Activated T-cell treated with anti-CD3 and anti-CD28 coated beads for 4 hours (primary cell): ENCODE measurements at regions not wholly inside any gene's neighbourhood (a gene's known extent, or its start where the extent isn't known, plus 50 kb on each side); places are given as distances from the start of the nearest gene placed in this dataset.

ENCODE experiments used
- DNase-seq: peaks from one replicate; pipeline ENCODE4 v3.0.0-alpha.2; 2020

DNA sequence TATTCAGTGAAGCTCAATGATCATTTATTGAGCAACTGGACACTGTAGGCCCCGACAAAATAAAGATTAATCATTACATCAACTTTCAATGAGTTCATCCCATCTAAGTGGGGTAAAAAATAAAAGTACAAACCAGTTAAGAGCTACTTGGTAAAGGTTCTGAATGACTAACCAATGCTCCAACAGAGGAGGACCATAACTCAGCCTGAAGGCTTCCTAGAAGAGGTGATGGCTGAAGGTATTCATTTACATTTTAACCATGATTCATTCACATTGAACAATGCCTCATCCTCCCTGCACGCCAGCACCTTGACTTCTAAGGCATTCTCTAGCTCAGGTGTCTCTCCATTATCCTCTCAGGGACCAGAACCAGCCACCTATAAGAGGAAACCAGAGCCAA, 201.4 kb downstream of the ZNF462 start:
- DNase-seq = no peak

DNA sequence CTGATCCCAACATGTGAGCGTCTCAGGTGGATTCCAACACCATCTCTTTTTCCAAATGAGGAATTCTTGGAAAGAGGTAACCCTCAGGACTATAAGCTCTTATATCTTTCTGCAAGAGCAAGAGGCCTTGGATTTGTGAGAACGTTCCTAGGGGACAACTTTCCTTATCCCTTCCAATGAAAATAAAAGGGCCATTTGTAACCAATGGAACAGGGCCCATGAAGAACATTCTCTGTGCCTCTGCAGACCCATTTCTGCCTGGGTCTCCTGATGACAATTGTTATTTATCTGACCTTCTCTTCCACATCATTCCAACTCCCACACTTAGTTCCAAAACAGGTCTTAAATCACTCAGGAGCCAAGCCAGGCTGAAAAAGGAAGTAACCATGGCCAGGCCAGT, 202.6 kb downstream of the ZNF462 start:
- DNase-seq = no peak

DNA sequence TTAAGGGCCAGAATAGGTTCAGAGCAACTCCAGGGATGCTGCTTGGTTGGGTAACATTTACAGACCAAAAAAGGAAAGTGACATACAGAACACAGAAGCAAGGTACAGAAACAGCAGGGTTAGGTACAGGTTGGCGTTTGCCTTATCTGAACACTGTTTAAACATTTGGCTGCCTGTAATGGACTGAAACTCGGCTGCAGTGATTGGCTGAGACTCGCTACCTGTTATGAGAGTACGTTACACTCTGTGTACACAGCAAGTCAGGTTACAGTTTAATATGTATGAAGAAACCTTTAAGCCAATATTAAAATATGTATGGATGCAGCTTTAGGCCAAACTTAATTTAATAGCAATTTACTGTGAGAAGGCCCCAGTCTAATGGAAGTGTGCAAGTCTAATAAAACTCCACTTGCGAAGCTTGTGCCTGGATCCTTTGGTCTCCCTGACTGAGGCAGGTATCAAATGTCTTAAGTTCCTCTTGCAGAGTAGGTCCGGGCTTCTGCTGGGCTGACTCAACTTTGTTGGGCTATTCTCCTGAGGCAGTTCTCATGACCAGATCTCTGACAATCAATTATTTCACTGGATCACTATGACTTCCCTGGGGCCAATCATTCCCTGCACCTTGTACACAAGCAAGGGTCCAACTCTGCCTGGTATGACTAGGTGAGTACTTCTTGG, 204.9 kb downstream of the ZNF462 start:
- DNase-seq = no peak

DNA sequence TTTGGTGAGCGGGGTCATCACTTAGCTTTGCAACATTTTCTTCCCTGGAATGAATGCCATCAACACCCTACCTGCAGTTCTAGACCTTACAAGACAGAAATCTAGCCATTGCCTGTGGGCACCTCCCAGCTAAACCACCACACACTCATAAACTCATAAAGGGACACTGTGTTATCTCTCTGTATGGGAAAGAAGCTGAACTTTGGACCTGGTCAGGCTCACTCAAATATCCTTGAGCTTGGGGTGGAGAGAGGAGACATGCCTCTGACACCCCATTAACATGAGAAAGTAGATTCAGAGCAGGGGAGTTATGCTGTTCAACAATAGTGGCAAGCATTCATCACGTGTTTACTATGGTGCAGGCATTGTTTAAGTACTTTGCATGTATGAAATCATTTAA, 205.6 kb downstream of the ZNF462 start:
- no peak for DNase-seq

DNA sequence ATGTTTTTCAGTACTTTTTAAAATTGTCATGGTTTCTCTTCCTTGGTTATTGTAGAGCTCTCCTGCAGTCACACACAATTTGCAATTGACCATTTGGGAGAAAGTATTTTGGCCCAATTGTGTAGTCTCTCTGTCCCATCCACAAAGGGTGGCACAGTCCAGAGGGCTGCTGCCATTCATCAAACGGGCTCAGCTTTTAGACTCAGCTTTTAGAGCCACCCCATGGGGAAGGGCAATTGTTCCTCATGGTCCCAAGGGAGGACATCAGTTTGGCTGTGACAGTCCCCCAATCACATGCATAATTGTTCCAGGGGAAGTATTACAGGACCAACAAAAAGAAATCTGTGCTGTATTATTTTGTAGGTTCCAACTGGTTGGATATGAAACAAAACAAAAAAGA, 207.6 kb downstream of the ZNF462 start:
- no peak for DNase-seq

DNA sequence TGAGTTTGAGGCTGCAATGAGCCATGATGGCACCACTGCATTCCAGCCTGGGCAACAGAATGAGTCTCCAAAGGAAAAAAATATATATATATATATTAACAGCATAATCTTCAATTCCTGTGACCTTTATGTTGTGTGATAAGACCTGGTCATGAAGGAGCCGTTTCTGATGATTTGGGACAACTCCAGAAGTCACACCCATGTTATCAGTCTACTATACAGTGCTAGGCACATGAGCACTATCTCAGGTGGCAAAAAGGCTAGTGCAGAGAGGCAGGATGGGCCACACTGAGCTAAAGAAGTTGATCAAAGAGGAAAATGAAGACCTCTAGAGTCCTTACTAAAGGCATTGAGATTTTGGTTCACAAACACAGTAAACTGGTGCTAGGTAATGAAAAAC, 205.0 kb upstream of the RAD23B start:
- DNase-seq = no peak

DNA sequence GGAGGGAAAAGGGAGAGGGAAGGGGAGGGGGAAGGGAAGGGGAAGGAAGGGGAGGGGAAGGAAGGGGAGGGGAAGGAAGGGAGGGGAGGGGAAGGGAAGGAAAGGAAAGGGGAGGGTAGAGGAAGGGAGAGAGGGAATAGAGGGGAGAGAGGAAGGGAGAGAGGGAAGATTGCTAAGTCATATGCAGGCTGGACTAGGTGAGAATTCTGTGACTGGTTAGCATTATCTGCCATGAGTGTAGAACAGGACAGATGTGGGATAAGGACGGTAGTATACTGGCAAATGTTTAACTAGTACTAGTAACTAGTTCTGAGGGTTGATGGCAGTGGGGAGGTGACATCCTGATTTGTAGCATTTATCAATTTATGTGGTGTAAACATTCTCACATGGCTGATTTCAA, 203.5 kb upstream of the RAD23B start:
- DNase-seq = no peak

DNA sequence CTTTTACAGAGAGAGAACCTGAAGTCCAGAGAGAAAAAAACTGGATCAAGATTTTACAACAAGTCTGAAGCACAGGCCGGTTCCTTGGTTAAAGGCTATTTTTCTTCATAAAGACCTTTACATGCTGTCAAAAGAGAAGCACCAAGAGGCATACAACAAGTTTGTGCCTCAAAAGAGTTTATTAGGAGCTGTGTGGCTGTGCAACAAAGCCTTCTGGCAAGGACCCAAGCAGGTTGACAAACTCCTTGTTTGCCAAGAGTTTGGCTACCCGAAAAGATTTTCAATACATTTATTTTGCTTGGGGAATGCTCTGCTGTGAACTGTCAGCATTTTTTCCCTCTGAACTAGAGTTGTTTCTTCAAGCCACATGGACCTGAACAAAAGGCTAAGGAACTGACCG, 202.9 kb upstream of the RAD23B start:
- DNase-seq = no peak

DNA sequence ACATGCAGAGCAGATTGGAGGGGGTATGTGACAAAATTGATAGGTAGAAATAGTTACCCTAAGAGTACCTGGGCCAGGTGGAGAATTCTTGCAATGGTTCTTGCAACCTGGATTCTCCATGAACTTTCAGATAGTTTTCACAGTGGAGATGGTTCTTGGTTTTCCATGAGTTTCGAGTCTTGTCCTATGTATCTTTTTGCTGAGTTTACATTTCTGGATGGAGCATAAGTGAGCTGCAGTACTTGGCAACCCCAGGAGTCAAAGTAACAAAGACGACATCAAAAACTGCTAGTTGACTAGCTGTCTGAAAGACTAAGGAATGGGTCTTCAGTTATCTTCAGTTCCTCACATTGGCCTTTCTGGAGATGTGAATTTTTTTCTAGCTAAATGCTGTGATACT, 196.6 kb upstream of the RAD23B start:
- no peak for DNase-seq

DNA sequence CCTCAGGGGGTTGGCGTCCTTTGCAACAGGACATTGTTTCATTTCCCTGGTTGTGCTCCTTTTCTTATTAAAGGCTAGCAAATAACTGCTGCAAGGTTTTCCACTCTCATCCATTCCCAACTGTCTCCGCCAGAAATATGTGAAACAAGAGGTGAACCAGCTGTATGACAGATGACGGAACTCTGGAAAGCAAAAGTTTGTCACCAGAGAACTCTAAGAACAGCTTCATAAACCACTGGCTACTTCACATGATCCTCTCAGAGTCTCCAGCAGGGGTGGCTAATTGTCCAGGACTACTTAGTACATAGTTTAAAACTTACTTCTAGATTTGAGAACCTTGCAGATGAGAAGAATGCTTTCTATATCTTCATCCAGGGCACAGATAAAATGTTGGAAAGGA, 195.9 kb upstream of the RAD23B start:
- DNase-seq = no peak

DNA sequence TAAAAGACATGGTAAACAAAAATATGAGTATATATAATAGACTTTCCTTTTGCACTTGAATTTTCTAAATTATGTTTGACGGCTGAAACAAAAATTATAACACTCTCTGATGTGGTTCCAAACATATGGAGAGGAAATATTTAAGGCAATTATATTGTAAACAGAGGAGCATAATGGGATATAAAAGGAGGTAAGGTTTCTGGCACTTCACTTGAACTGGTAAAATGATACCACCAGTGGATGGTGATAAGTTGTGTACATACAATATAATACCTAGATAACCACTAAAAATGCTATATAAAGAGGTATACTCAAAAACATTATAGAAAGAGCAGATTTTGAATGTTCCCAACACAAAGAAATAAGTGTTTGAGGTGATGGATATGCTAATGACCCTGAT, 192.9 kb upstream of the RAD23B start:
- DNase-seq = no peak

DNA sequence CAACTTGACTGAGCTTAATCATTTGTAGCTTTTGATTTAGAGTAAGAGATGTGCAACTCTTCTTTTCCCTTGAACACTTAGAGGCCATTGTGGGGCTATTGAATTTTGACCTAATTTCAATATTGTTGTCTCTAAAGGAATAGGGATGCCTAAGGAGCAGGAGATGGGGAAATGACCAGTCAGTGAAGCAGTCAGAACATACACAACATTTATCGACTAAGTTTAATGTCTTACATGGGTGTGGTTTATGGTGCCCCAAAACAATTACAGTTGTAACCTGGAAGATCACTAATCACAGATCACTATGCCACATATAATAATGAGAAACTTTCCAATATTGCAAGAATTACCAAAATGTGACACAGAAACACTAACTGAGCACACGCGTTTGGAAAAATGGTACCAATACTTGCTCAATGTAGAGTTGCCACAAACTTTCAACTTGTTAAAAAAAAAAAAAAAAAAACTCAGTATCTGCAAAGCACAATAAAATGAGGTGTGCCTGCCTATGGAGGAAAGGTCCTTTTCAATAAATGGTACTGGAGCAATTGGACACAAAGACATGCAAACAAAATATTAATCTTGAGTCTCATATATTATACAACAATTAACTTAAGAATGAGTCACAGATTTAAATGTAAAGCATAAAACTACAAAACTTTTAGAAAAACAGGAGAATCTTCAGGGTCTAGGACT, 189.6 kb upstream of the RAD23B start:
- no peak for DNase-seq

DNA sequence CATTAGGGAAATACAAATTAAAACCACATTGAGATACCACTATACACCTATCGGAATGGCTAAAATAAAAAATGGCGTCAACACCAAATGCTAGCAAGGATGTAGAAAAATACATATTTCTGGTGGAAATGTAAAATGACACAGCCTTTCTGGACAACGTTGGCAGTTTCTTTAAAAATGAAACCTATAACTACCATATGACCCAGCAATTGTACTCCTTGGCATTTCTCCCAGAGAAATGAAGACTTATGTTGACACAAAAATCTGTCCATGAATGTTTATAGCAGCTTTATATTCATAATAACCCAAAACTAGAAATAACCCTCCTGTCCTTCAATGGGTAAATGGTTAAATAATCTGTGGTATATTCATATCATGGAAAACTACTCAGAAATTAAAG, 188.7 kb upstream of the RAD23B start:
- no peak for DNase-seq

DNA sequence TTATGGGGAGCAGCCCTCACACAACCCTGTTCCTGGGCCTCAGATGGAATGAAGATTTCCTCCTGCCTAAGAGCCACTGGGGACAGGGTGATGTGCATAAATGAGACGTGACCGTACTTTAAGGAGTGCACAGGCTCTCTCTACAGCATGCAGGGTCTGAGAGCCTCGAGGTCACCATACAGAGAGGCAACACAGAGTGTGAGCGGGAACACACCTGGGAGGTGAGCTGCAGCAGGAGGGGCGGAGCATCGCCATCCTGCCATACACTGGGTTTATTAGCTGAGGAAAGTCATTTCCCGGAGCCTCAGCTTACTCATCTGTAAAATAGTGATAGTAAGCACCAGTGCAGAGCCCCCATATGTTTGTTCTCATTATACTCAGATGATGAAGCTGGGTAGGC, 182.5 kb upstream of the RAD23B start:
- no peak for DNase-seq

DNA sequence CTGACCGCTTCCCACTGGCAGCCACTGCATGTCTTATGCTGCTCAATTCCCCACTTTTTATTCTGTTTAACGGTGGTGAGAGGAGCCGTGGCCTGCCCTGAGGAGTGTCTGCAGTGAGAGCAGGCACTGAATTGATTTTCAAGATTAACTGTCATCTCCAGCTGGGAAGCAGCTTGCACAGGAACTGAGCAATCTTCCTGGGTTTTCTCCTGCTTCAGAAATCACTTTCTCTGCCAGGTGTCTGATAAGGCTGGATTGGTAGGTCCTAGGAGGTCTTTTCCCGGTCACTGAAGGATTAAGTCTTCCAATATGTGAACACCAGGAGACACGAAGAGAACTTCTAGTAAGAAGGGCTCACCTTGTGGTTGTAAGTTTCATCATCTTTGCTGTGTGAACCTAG, 181.1 kb upstream of the RAD23B start:
- DNase-seq = no peak

DNA sequence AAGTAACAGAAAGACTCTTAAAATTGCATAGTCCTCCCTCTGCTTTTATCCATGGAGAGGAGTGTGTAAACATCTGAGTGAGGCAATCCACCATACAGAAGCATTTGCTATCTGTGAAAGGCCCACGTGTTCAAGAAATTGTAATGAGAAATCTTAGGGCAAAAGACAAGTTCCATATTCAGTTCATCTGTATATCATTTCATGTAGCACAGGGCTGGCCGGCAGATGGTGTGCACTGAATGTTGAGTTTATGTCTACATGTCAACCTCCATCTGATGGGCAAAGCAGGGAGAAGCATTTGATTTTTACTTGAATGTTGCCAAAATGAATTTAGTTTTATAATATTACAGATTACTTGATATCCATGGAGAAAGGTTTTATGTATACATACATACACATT, 179.5 kb upstream of the RAD23B start:
- DNase-seq = no peak

DNA sequence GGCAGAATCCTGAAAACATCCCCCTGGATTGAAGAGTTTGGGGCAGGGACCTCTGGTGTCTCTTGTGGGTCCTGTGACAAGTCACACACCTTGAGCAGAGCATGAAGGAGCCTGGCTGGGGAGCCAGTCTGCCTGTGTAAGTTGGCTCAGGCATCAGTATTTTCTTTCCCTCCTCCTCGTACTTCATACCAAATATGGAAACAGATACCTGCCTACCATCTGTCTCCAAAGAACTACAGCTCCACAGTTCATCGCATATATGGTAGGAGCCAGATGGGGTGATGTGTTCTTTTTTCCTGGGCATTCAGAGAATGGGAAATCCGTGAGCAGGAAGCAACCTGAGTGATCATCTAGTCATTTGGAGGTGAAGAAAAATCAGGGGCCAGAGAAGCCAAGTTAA, 177.3 kb upstream of the RAD23B start:
- no peak for DNase-seq

DNA sequence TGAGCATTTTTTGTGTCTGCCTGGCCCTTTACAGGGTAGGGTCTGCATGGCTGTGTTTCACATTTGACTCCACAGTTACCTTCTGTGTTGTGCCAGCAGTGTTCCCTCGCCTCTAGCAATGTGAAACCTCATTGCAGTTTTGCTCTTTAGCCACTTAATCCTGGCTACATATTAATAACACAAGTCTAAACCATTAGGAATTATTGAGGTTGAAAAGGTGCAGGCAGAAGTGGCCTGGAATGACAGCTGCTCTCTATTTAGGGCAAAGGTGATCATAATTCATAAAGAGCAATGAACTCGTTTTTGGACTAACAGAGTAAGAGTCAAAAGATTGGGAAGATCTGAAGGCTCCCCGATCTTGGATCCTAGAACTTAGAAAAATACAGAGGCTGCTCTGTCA, 176.7 kb upstream of the RAD23B start:
- no peak for DNase-seq

DNA sequence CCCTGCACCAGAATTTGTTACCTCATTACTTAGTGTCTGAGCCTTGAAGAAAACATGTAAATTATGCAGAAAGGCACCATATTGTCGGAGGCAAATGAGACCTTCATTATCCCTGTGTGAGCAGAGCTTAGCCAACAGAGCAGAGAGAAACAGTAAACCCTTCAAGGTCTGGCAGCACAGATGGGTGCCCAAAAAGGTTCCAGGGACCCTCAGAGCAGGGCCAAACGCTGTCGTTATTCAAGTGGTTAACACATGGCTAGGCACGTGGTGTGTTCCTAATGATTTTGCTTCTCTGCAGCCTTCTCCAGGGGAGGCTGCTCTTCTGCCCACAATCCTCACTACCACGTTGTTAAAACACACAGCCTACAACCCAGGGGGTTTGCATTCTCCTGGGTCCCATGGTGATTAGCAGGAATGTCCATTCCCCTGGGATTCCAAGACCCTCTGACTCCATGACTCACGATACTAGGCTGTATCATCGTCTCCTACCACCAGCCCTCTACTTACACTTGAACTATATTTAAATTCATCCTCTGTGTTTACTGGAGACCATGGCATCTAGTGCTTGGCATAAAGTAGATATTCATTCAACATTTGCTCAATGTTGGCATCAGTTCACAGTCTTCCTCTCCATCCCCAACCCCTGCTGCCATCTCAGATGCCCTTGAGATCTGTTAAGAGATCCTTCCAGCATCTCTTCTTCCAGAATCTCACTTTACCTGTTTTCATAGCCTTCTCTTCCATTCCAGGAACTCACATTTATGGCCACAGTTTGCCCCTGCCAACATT, 174.5 kb upstream of the RAD23B start:
- DNase-seq = no peak

DNA sequence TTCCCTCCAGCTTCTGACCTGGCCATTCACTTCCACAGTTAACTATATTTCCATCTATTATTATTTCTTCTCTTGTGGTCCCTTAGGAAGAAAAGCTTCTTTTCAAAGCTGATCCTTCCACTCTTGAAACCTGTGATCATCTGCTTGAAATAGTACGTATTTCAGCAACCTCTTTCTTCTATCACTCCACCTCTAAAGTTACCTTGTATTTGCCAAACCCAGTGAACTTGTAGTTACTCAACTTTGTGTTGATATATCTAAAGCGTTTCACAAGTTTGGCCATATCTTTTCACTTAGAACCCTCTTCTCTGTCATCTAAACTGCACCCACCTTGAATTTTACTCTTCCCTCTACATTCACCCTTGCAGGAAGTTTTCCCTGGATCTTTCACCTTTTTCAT, 173.8 kb upstream of the RAD23B start:
- no peak for DNase-seq

DNA sequence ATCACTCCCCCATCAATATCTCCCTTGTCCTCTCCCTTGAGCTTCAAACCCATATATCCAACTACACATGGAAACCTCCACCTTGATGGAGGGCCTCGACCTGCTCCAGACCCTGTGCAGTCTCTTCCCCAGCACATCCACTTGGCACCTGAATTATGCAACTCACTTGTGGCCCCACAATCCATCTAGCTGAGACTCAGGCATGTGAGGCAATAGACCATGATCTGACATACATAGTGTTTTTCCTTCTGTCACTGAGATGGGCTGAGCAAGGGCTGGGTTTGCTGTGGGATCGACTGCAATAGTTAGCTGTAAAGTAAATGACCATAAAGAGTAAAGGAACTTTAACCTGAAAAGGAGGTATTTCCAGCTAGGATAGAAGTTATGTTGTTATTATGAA, 172.9 kb upstream of the RAD23B start:
- no peak for DNase-seq

DNA sequence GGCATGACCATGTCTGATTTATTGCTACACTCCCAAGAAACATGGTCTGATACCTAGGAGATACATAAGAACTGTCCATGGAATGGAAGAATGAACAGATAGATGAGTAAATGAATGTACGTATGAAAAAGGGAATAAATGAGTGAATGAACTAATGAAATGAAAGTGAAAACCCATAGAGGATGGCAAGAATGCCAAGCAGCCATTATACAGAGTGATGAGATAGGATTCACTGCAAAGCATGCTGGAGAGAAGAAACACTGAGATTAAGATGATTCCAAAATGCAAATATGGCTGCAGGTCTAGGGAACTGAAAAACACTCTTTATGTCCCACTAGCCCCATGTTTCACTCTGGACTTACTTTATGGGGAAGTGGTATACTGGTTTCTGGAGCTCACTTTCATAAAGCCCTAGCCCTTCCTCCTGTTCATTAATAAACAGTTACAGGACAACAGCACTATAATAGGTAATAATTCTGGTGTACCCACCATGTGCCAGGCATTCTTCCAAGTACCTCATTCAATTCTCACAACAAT, 170.3 kb upstream of the RAD23B start:
- DNase-seq = no peak

DNA sequence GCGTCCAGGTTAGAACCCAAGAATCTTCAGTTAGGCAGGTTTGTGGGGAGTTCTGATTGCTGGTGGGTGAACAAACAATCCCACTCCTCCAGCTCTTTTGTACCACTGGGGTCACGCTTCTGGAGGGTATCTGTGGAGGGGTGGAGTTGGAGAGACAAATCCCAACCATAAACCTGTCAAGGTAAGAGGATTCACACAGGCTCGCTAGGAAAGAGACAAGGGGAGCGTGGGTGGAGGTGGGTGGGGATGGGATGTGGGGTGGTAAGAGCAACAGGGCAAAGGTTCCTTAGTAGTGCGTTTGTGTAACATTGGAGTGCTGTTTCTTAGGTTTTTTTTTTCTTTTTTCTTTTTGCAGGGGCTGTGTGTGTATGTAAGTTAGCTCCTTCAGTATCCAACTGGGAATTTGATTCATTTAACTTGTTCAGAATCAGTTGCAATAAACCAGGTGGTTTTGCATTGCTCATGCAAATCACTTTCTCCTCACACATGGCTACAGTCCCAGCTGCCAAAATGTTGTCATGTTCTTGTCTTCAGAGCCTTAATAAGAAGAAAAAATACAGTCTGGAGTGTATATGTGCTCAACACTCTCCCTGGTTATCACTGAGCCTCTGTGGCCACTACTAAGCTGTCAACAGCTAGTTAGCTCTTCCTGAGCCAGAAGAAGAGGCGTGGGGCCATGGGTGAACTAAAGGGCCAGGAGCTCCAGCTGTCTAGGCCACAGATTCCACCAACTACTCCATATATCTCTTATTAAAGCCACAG, 164.0 kb upstream of the RAD23B start:
- DNase-seq = no peak
